DMS 273 (cell line): ENCODE measurements at regions not wholly inside any gene's neighbourhood (a gene's known extent, or its start where the extent isn't known, plus 50 kb on each side); places are given as distances from the start of the nearest gene placed in this dataset.
"Not testable (repeated sequence)": the region's sequence is repeated elsewhere in the genome, so short reads cannot be mapped to it uniquely, and the experiment has no call there.

ENCODE experiments used
- DNase-seq: peaks from one replicate; lab custom pipeline; 2025; ENCODE audit not compliant: unreplicated experiment; lab: John Stamatoyannopoulos, UW

- peak; percentile 75 for DNase-seq
Measured at GRCh38 chr1:65527190-65527589, 106.7 kb downstream of the LEPR start.

GRCh38 chr1:65527707-65528503, 107.4 kb downstream of the LEPR start:
- peak; percentile 69 for DNase-seq

- DNase-seq, result no peak
Measured at GRCh38 chr1:65531972-65532570, 111.6 kb downstream of the LEPR start.

- DNase-seq, result peak; percentile 34
Measured at GRCh38 chr1:65535981-65536380, 115.5 kb downstream of the LEPR start.

- no peak for DNase-seq
Measured at GRCh38 chr1:65538086-65538485, 117.6 kb downstream of the LEPR start.

GRCh38 chr1:65538664-65539063, 118.2 kb downstream of the LEPR start:
- no peak for DNase-seq

- peak; percentile 76 for DNase-seq
Measured at GRCh38 chr1:65539266-65540131, 119.0 kb downstream of the LEPR start.

- DNase-seq, result no peak
Measured at GRCh38 chr1:65541161-65541560, 120.7 kb downstream of the LEPR start.

- DNase-seq, result no peak
Measured at GRCh38 chr1:65541865-65542264, 121.4 kb downstream of the LEPR start.

GRCh38 chr1:65542592-65542991, 122.1 kb downstream of the LEPR start:
- not testable (repeated sequence) for DNase-seq

GRCh38 chr1:65550306-65551010, 130.0 kb downstream of the LEPR start:
- not testable (repeated sequence) for DNase-seq

GRCh38 chr1:65552484-65552883, 132.0 kb downstream of the LEPR start:
- DNase-seq, result not testable (repeated sequence)

GRCh38 chr1:65554086-65554764, 133.8 kb downstream of the LEPR start:
- not testable (repeated sequence) for DNase-seq

GRCh38 chr1:65554829-65555228, 134.4 kb downstream of the LEPR start:
- no peak for DNase-seq

- DNase-seq, result no peak
Measured at GRCh38 chr1:65558215-65558614, 137.7 kb downstream of the LEPR start.

- DNase-seq, result no peak
Measured at GRCh38 chr1:65564493-65564892, 144.0 kb downstream of the LEPR start.

GRCh38 chr1:65568285-65568684, 147.8 kb downstream of the LEPR start:
- DNase-seq, result no peak

GRCh38 chr1:65572701-65573421, 152.4 kb downstream of the LEPR start:
- peak; percentile 80 for DNase-seq

GRCh38 chr1:65577278-65577677, 156.8 kb downstream of the LEPR start:
- no peak for DNase-seq

- DNase-seq, result not testable (repeated sequence)
Measured at GRCh38 chr1:65577982-65578381, 157.5 kb downstream of the LEPR start.
